HG02884 (cell line): ENCODE measurements at regions not wholly inside any gene's neighbourhood (a gene's known extent, or its start where the extent isn't known, plus 50 kb on each side); places are given as distances from the start of the nearest gene placed in this dataset.

Source experiments
- ATAC-seq: cut with Tn5 transposase; IDR thresholded peaks from one replicate; pipeline ENCODE4 v1.9.1; 2021; ENCODE audit warnings: mild to moderate bottlenecking, moderate library complexity; ENCODE audit not compliant: unreplicated experiment

DNA sequence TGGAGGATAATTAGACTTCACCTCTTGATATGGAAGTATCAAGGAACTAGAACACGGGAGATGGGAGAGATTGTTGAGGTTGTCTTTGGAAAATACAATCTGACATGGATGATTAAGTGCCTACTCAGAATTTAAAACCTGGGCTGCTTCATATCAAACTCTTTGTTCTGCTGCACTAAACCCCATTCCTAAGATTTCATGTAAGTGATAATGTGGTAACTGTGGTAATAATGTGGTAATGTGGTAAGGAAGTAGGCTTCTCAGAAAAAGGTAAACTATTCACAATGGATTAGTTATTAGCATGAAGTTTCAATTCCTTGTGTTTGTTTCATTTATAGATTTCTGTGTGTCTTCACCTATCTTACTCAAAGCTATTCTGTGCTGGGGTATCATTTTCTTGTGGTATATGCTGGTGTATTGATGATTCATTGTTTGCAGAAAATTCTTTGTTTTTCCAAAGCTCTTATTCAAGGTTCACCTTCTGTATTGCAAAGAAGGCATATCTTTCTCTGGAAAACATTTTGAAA is 129.9 kb upstream of the TAC1 start:
- ATAC-seq, result no peak

DNA sequence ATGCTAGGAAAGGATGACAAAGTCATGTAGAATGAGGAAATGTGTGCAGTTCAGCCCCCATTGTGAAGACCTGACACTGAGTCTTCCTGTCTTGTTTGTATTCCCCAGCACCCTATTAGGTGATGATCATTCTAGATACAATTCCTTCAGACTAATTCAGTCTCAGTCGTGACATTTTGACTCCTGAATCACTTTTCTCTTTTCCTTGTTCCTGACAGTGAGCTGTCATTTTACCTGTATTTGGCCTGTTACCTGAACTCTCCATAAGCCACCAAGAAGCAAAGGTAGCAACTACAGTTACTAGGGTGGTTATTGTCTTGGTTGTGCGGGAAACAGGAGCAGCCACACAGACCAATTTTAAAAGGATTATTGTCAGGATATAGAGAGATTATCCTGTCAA is 111.4 kb upstream of the TAC1 start:
- ATAC-seq, result no peak

DNA sequence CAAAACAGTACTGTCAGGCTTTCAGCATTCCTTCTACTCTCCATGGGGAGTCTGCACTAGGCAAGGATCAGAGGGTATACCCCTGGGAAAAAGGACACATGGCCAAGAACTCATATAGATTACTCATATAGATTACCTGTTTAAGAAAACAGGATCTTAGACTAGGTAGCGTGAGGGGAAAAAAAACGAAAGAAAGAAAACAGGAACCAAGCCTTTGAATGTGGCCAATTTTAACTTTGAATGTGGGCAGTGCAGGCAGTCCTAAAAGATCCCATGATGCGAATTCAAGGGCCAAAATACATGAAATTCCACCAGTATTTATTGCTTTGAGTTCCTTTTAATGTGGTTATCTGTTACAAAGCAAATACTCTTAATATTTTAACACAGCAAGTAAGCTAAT is 108.6 kb upstream of the TAC1 start:
- peak; percentile 98 for ATAC-seq

DNA sequence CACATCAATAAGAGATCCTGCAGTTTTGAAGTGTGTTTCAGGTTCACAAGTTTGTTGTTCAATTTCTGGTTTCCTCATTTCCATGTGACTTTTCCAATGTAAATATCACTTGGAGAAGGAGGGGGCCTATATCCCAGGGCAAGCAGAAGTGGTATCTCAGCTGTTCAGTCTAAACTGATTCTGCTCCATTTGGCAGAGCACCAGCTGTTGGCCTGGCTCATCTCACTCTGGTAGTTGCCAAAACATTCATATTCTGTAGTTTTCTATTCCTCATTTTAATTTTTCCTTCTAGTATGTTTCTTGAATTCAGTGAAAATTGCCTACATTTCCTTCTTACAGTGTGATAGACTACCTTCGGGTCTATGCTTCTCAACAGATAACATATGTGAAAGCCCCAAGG is 101.8 kb upstream of the TAC1 start:
- no peak for ATAC-seq

DNA sequence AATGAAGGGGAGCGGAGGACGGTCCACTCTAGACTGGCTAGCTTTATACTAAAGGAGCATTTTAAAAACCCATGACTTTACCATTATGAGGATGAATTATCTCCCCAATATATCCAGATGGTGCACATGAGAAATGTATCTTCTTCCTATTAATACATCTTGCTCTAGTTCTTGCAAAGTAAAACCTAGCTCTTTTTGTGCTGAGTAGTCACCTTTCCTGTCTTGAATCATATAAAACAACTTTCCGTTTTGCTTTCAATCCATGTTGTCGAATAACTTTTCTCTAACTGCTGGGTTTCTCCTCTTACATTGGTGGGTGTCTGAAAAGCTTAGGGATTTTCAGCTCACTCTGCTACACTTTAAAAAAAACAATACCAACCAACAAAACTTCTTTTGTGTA is 96.3 kb upstream of the TAC1 start:
- ATAC-seq, result no peak

DNA sequence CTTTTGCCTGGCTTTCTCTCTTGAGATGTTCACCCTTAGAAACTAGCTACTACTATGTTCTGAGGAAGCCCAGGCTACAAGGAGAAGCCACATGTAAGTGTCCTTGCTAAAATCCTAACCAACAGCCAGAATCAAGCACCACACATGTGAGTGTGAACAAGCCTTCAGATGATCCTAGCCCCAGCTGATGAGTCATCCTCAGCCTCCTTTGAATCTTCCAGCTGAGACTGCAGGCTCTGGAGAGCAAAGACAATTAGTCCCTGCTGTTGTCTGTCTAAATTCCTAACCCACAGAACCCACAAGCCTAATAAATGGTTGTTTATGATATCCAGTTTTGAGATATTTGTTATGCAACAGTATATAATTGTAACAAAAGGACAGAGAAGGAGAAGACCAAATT is 92.8 kb upstream of the TAC1 start:
- ATAC-seq, result no peak

DNA sequence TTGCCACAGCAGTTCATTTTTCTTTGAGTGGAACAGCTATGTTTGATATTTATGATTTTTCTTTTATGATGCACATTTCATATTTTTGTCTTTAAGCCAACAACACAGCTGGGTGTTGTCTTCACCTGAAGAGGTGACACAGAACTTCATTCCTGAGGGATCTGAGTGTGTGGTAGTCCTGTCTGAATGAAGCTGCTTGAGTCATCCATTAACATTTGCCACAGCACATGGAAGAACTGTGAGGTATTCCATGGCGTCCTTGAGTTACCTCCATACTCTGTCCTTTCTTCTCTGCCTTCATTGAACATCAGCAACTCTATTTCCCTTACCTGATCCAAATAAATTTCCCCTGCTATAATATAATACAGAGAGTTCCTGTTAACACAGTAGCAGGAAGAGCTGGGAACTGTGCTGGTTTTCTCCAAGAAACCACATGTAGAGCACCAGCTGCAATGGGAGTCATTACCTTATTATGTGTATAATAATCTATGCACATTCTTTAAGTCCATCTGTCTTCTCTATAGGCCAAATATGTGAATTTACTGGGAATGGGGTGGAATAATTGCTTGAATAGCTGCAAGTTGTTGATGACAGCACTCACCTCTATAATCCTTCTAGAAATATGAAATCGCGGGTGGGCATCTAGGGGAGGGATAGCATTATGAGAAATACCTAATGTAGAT is 72.4 kb upstream of the TAC1 start:
- ATAC-seq, result no peak

DNA sequence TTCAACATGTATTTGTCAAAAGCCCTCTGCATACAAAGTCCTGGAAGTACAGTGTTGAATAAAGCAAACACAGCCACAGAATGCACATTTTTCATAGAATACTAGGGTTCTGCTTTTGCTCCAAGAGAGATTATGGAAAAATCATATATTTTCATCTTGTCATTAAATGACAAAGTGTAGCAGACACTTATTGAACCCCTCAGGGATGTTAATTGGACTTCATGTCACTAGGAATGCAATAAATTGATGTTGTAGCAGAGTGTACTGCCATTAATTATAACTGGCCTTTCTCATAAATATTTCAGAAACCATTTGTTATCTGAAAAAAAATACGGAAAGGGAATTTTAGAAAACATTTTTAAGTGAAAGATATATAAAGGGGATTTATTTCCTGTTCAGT is 64.5 kb upstream of the TAC1 start:
- no peak for ATAC-seq

DNA sequence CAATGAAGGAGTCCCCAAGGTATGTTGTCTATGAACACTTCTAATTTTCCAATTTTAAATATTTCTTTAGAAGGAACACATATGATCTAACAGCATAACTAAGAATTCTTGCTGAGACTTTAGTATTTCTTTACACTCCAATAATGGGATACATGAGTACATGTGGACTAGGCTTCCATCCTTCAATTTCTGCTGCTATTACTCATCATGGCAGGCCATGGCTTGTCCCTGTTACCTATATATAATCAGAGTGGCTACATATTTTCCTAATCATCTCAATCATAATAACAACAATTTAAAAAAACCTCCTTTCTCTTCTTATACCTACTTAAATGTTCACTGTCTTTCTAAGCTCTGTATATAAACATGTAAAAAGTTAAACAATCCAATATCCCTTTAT is 60.3 kb upstream of the TAC1 start:
- no peak for ATAC-seq

DNA sequence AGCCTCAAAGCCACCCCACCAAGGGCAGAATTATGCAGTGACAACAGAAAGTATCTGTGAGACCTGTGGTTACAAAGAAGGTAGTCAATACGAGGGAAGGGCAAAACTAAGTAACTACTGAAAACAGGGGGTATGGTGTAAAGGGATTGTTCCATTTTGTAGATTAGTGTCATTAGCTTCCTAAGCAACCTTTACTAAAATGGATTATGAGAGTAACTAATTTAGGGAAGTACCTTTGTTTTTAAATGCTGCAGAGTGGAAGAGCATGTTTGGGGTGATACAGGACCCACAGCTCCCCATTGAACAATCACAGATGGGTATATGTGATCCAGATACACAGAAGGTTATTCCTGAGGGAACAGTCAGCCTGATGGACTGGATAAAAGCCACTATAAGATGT is 51.3 kb upstream of the TAC1 start:
- ATAC-seq, result no peak
